ENCODE measurements at regions not wholly inside any gene's neighbourhood (a gene's known extent, or its start where the extent isn't known, plus 50 kb on each side); places are given as distances from the start of the nearest gene placed in this dataset.

DNA sequence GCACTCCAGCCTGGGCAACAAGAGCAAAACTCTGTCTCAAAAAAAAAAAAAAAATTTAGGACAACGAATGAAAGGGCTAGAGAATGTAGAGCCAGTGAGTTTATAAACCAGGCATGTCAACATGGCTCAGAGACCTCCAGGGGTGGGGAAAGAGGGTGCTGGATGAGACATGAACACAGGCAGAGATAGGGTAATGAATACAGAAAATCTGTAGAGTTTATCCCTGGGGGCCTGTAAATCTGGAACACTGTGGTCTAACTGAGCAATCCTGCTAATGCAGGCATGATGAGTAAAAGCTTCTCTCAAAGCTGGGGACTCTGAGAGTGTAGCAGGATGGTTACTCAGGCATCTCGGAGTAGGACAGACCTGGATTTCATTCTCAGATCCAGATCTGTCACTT is 59.2 kb upstream of the IGFBP2 start:
- ChIA-PET CTCF (no interaction called here), POLR2A (no interaction called here)
- TF ChIP-seq, protein P1, sequence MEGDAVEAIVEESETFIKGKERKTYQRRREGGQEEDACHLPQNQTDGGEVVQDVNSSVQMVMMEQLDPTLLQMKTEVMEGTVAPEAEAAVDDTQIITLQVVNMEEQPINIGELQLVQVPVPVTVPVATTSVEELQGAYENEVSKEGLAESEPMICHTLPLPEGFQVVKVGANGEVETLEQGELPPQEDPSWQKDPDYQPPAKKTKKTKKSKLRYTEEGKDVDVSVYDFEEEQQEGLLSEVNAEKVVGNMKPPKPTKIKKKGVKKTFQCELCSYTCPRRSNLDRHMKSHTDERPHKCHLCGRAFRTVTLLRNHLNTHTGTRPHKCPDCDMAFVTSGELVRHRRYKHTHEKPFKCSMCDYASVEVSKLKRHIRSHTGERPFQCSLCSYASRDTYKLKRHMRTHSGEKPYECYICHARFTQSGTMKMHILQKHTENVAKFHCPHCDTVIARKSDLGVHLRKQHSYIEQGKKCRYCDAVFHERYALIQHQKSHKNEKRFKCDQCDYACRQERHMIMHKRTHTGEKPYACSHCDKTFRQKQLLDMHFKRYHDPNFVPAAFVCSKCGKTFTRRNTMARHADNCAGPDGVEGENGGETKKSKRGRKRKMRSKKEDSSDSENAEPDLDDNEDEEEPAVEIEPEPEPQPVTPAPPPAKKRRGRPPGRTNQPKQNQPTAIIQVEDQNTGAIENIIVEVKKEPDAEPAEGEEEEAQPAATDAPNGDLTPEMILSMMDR (IDR thresholded peaks at IDR 0.05) = no peak
- no peak for TF ChIP-seq SIN3A (IDR thresholded peaks at IDR 0.05; ENCODE audit: borderline replicate concordance, insufficient read depth, low read depth, low read length)
- Histone ChIP-seq H3K4me3 (ENCODE audit: low read depth in 2 of 2, low read length in 2 of 2) (no peak overlapping the region), H3K27me3 (ENCODE audit: control insufficient read depth, insufficient read depth, low read length) (no peaks in the 10 kb centered on the region), H3K36me3 (ENCODE audit: control insufficient read depth, insufficient read depth, low read length) (no peaks in the 10 kb centered on the region), H3K27ac (ENCODE audit: low read length) (no peak overlapping the region), H3K9me3 (ENCODE audit: control insufficient read depth, insufficient read depth, low read depth, low read length) (no peaks in the 10 kb centered on the region), H3K4me1 (ENCODE audit: control insufficient read depth, insufficient read depth, low read length) (no peaks in the 10 kb centered on the region)
- intact Hi-C loops (cut with micrococcal nuclease; ENCODE audit: unreplicated experiment) (no loop called here), in situ Hi-C loops (cut with HindIII; ENCODE audit: low pct_unique_long_range_greater_than_20kb, low sequenced_read_pairs) (no loop called here)
- BruUV-seq (replicated peaks) = no TSS peak
- no peak for ATAC-seq
- no peak for DNase-seq (ENCODE audit: low read depth, low spot score)

DNA sequence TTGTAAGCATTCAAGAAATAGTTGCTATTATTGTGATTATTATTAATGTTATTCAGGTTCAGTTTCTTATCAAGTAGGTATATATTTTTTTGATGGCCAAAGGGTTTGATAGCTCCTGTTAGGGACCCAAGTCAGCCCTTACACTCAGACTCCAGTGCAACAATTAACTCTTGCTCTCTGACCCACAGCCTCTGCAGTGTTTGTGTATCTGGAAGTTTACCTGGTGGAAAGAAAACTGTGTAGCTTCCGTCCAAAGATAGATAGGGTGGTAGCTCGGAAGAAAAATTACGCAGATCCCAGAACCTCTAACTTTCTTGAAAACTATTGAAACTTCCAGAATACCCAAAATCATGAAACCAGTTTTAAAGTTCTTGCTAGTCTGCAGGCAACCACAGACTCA is 58.6 kb upstream of the IGFBP2 start:
- Histone ChIP-seq H3K27me3 (ENCODE audit: control insufficient read depth, insufficient read depth, low read length) (no peaks in the 10 kb centered on the region), H3K4me1 (ENCODE audit: control insufficient read depth, insufficient read depth, low read length) (no peaks in the 10 kb centered on the region), H3K27ac (ENCODE audit: low read length) (no peak overlapping the region), H3K36me3 (ENCODE audit: control insufficient read depth, insufficient read depth, low read length) (no peaks in the 10 kb centered on the region), H3K9me3 (ENCODE audit: control insufficient read depth, insufficient read depth, low read depth, low read length) (no peaks in the 10 kb centered on the region), H3K4me3 (ENCODE audit: low read depth in 2 of 2, low read length in 2 of 2) (no peak overlapping the region)
- ATAC-seq (no peak), DNase-seq (ENCODE audit: low read depth, low spot score) (no peak)
- no TSS peak for BruUV-seq (replicated peaks)
- in situ Hi-C loops (cut with HindIII; ENCODE audit: low pct_unique_long_range_greater_than_20kb, low sequenced_read_pairs) = no loop called here
- TF ChIP-seq POLR2AphosphoS5 (IDR thresholded peaks at IDR 0.05; ENCODE audit: low read depth, low read length) = no peak
- intact Hi-C loops (cut with micrococcal nuclease; ENCODE audit: unreplicated experiment) = no loop called here
- CTCF ChIA-PET = no interaction called here
- POLR2A ChIA-PET = no interaction called here

DNA sequence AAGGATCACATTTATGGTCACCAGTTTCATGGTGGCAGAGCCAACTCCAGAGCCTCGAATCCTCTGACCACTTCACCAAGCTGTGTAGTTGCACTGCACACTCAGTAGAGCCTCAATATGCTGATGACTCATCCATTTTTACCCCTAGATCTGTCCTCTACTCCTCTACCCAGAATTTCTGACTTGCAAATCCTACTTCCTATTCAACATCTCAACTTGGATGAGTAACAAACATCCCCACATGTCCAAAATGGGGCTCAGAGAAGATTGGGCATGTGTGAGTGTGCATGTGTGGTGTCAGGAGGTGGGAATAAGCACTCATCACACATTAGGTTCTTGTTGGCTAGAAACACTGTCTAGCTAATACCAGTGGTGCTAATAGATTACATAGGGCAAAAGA is 57.8 kb upstream of the IGFBP2 start:
- TF ChIP-seq, protein P2, sequence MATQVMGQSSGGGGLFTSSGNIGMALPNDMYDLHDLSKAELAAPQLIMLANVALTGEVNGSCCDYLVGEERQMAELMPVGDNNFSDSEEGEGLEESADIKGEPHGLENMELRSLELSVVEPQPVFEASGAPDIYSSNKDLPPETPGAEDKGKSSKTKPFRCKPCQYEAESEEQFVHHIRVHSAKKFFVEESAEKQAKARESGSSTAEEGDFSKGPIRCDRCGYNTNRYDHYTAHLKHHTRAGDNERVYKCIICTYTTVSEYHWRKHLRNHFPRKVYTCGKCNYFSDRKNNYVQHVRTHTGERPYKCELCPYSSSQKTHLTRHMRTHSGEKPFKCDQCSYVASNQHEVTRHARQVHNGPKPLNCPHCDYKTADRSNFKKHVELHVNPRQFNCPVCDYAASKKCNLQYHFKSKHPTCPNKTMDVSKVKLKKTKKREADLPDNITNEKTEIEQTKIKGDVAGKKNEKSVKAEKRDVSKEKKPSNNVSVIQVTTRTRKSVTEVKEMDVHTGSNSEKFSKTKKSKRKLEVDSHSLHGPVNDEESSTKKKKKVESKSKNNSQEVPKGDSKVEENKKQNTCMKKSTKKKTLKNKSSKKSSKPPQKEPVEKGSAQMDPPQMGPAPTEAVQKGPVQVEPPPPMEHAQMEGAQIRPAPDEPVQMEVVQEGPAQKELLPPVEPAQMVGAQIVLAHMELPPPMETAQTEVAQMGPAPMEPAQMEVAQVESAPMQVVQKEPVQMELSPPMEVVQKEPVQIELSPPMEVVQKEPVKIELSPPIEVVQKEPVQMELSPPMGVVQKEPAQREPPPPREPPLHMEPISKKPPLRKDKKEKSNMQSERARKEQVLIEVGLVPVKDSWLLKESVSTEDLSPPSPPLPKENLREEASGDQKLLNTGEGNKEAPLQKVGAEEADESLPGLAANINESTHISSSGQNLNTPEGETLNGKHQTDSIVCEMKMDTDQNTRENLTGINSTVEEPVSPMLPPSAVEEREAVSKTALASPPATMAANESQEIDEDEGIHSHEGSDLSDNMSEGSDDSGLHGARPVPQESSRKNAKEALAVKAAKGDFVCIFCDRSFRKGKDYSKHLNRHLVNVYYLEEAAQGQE (IDR thresholded peaks at IDR 0.05; ENCODE audit: insufficient read depth in 1 of 2, low read depth in 2 of 2, low read length in 1 of 2) = no peak
- TF ChIP-seq SIN3A (IDR thresholded peaks at IDR 0.05; ENCODE audit: borderline replicate concordance, insufficient read depth, low read depth, low read length) (no peak), POLR2AphosphoS5 (IDR thresholded peaks at IDR 0.05; ENCODE audit: low read depth, low read length) (no peak), TCF7L2 (IDR thresholded peaks at IDR 0.05; ENCODE audit: low read depth, low read length) (no peak)
- TF ChIP-seq, protein P1 (IDR thresholded peaks at IDR 0.05) = no peak
- CTCF ChIA-PET = interaction anchor here (0.7 kb wide), 1 partner anchor 239 kb away, joined by 3 read pairs; no protein-coding TSS in a partner anchor
- intact Hi-C loops (cut with micrococcal nuclease; ENCODE audit: unreplicated experiment) = no loop called here
- no peaks in the 10 kb centered on the region for H3K9me3 ChIP-seq (ENCODE audit: control insufficient read depth, insufficient read depth, low read depth, low read length)
- no peaks in the 10 kb centered on the region for H3K36me3 ChIP-seq (ENCODE audit: control insufficient read depth, insufficient read depth, low read length)
- no peak overlapping the region for H3K4me3 ChIP-seq (ENCODE audit: low read depth in 2 of 2, low read length in 2 of 2)
- POLR2A ChIA-PET = no interaction called here
- in situ Hi-C loops (cut with HindIII; ENCODE audit: low pct_unique_long_range_greater_than_20kb, low sequenced_read_pairs) = no loop called here
- no peaks in the 10 kb centered on the region for H3K4me1 ChIP-seq (ENCODE audit: control insufficient read depth, insufficient read depth, low read length)
- DNase-seq (ENCODE audit: low read depth, low spot score) (no peak), ATAC-seq (no peak)
- no TSS peak for BruUV-seq (replicated peaks)
- no peaks in the 10 kb centered on the region; the same call in 1 of the 2 replicates for H3K27me3 ChIP-seq (ENCODE audit: control insufficient read depth, insufficient read depth, low read length)
- H3K27ac ChIP-seq (ENCODE audit: low read length) = no peak overlapping the region
